ENCODE measurements at regions not wholly inside any gene's neighbourhood (a gene's known extent, or its start where the extent isn't known, plus 50 kb on each side); places are given as distances from the start of the nearest gene placed in this dataset.

GRCh38 chr9:29981013-29981412 lies 2403.4 kb upstream of the ACO1 start:
- TF ChIP-seq CTCF (IDR thresholded peaks at IDR 0.05) = no peak
- TF ChIP-seq POLR2A (IDR thresholded peaks at IDR 0.05) = no peak

Measured in testis (tissue), 2 donors.